GM21390 (cell line): ENCODE measurements at regions not wholly inside any gene's neighbourhood (a gene's known extent, or its start where the extent isn't known, plus 50 kb on each side); places are given as distances from the start of the nearest gene placed in this dataset.

Source experiments
- ATAC-seq: cut with Tn5 transposase; IDR thresholded peaks from one replicate; pipeline ENCODE4 v1.9.1; 2021; ENCODE audit not compliant: unreplicated experiment

DNA sequence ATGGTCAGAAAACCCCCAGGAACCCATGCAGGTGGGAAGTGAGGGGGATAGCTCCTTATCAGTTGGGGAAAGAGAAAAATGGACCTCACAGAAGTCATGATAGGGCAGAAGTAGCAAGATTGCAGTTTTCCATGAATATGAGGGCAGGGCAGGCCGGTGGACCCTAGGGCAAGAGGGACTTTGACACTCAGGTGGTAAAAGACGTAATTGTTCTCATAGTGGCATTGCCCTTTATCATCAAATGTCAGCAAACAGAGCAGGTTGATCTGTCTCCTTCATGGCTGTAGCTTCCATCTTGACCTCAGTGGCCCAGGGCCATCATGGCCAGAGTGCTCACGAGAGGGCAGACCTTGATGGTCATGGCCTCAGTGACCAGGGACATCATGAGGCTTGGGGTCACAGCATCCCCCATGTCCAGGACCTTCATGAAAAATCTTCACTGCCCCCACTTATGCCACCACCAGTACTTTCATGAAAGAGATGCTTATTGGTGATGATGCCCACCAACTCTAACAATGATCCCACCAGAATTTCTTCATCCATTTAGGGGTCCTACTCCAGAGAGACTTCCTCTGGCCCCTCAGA is 127.1 kb downstream of the SNX19 start:
- ATAC-seq: no peak

DNA sequence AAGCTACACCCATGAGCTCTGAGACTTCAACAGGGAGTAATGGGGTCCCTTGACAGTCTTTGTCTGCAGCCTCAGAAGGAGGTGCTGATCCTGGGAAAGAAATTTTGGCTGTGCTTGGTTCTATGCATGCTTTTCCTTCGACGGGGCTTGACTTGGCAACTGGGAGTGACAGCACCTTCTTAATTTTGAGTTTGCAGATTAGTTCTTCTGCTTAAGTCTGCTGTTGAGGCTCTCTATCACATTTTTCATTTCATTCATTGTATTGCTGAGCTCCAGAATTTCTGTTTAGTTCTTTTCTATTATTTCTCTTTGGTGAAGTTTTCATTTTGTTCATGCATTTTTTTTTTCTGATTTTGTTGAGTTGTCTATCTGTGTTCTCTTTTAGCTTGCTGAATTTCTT is 125.6 kb downstream of the SNX19 start:
- ATAC-seq: no peak

DNA sequence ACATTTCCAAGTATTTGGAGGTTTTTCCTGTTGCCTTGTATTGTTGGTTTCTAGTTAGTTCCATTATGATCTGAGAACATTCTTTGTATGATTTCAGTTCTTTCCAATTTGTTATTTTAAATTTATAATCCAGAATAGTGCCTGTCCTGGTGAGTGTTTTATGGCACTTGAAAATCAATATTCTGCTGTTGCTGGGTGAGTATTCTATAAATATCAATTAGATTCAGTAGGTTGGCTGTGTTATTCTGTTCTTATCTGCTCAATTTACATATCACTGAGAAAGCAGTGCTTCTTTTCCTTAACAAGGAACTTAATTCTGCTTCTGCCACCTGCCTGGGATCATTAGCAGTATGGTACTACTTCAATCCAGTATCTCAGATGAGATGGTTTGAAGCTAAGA is 123.5 kb downstream of the SNX19 start:
- ATAC-seq: no peak

DNA sequence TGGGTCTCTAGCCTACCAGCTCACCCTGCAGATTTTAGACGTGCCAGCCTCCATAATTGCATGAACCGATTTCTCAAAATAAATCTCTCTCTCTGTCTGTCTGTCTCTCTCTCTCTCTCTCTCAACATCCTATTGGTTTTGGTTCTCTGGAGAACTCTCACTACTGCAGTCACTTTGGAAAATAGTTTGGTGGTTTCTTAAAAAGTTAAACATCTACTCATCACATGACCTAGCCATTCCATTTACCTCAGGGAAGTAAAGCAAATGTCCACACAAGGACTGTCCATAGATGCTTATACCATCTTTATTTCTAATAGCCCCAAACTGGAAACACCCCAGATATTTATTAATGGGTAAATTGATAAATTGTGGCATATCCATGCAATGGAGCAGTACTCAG is 119.5 kb downstream of the SNX19 start:
- no peak for ATAC-seq

DNA sequence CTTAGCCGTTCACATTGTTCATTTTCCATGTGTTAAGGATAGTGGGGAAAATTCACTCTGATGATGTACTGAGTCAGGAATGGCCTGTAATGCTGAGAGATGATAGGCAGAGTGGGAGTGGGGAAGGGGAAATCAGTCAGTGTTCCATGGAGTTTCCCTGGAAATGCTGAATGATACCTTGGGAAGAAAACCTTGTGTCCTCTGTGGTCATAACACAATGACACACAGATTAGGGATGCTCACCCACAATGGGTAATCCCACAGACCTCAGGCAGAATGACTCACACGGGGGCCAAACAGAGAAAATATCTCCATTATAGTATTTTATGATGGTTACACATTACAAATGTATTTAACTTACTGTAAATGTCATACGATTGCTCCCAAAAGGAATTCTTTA is 118.0 kb downstream of the SNX19 start:
- no peak for ATAC-seq

DNA sequence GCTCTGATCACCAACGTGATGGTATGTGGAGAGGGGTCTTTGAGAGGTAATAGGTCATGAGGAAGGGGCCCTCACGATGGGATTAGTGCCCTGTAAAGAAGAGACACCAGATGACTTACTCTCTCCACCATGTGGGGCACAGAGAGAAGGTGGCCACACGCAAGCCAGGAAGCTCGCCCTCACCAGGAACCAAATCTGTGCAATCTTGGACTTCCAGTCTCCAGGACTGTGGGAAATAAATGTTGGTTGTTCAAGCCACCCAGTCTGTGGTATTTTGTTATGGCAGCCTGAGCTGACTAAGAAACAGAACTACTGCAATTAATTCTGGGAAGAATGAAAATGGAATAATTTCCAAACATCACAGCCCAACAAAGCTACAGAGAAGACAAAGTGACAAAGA is 117.5 kb downstream of the SNX19 start:
- ATAC-seq: no peak

DNA sequence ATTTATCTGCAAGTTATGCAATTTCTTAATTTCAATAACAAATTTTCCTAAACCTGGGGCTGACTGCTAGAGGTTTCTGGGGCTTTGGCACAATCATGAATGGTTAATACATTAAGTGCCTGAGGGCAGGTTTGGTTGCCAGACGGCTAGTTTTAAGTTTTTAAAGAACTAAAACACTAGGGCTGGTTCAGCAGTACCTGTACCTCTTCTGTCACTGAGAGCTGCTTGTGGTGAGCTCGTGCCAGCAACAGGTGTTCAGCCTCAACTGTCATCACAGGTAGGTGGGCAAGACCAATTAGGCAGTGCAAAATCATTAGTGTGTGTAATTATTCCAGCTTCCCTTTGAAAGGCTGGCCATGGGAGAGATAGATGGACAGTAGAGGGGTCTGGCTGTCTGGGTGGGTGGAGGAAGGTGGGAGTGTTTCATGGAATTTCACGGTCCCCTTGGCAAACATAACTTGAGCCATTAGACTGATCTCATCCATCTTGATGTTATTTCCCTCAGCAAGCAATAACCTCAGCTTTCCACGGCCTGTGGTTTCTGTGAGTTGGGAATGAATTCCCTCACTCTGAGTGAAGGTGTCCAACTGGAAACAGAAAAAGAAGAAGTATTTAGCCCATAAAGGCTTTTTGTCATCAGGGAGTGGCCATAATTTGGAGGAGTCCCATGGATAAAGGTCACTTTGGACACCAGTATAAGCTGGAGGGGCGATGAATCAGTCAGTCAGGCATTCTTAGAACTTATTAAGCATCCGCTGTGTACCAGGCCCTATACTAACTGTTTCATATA is 114.8 kb downstream of the SNX19 start:
- no peak for ATAC-seq

DNA sequence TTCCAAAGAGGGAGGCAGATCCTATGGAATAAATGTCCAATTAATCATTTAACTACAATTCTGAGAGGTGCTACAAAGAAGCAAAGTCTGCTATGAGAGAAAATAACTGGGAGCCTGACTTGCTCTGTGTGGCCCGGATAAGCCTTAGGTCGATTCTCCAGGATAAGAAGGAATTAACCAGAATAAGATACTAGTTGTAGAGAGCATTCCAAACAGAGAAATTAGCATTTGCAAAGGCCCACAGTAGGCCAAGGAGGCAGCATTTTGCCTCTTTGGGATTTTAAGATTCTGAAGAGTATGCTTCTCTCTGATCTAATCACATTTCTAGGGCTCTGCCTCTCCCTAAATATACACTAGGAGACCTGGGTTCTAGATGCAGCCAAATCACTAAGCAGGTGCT is 113.7 kb downstream of the SNX19 start:
- no peak for ATAC-seq

DNA sequence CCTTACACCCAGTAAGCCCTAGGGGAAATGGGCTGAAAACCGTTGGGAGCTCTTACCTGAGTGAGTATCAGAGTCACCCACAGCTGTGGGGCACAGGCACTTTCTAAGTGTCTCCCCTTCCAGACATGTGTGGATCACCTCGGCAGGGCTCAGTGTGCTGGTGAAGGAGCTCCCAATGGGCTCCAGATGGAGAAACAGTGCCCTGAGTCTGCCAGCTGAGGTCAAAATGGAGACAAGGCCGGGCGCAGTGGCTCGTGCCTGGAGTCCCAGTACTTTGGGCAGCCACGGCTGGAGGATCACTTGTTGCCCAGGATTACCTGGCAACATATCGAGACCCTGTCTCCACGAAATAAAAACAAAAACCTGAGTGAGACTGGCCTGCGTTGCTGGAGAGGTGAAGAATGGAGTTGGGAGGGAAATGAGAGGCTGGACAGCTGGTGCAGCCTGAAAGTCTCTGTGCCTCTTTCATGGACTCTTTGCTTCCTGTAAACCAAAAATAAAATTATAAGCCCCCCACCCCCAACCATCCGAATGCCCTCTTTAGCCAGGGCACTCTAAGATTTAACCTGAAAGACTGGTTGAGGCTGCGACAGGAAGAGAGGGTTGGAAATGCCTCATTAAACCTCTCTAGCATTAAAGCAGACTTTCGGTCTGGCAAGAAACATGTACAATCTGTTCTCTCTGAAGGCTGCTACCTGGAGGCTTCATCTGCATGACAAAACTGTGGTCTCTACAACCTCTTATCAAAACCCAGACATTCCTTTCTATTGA is 111.8 kb downstream of the SNX19 start:
- ATAC-seq: no peak

DNA sequence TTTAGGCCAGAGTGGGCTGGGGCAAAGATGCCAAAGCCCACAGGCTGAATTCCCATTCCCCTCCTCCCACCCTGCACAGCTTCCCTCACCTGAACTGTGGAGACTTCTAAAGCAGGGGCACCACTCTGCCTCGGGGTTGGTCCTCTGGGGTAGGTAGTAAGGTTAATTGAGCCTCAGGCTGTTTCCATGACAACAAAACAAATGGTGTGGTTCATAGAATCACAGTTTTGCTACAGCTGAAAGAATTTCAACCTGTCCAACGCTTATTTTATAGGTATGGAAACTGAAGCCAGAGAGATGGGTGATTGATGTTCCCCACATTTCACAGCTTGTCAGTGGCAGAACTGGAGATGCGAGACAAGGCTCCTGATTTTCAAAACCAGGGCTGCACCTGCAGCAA is 109.5 kb downstream of the SNX19 start:
- no peak for ATAC-seq

DNA sequence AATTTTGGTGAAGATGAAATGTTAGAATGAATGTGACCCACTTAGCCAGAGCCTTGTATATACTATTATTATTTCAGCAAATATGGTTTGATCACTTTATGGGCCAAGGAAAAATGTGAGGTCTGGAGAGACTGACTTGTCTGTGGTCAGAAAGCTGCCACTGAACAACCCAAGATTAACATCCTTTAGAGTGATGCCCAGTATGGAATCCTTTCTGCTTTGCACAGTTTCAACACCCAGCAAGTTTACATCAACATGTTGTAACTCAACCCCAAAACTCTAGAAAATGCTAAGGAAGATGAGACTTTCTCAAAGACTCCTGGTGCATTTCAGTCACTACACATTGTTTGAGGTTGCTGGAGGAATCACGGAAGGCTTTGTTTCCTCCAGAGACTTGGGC is 107.7 kb downstream of the SNX19 start:
- no peak for ATAC-seq

DNA sequence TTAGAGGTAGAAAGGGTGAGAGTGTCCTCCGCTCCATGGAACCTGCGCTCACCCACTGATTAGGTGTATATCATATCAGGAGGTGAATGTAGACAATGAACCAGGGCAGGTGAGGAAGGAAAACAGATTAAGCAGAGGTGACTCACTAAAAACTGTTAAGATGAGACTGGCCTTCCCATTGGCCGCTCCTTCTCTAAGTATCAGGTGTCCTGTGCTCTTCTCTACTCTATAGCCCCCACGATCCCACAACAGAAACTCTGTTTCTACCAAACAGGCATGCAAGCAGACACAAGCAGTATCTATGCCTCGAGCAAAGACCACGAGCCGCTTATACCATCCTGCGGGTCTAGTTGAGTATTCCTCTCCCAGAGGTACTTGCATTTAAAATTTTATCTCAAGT is 103.1 kb downstream of the SNX19 start:
- ATAC-seq: no peak

DNA sequence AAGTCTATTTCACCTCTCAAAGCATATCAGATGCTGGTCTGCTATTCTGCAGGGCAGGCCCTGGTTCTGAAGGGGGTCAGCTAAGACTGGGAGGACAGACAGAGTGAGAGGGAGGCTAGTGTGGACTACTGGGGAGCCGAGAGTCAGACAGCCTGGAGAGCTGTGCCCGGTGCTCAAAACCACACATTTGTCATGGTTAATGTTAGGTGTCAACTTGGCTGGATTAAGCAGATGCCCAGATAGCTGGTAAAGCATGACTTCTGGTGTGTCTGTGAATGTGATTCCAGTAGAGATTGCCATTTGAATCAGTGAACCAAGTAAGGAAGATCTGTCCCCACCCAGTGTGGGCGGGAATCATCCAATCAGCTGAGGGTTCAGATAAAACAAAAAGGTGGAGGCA is 102.6 kb downstream of the SNX19 start:
- ATAC-seq: no peak

DNA sequence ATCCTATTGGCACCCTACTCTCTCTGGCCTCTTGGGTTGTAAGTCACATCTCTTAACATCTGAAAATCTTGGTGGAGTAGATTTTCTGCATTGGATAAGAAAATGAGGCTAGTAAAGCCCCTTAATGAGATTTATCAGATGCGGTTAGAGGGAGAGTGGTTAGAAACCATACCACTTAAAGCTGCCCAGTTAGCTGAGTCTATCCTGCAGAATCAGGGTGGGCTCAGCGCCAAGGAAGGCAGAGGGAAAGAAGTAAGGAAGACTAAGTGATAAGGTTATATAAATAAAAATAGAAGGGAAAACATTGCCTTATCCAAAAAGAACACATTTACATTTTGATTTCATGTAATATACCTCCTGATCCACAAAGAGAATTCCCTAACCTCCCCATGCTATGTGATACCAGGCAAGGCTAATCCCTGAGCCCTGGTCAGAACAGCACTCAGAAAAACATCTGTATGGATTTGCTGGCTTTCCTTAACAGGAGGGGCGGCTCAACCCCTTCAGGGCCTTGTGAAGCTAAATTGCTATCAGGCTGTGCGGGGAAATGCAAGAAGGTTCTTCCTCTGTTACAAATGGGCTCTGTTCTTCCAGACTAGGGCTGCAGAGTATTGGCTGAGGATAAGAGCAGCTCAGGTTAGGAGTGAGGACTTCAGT is 101.7 kb downstream of the SNX19 start:
- no peak for ATAC-seq

DNA sequence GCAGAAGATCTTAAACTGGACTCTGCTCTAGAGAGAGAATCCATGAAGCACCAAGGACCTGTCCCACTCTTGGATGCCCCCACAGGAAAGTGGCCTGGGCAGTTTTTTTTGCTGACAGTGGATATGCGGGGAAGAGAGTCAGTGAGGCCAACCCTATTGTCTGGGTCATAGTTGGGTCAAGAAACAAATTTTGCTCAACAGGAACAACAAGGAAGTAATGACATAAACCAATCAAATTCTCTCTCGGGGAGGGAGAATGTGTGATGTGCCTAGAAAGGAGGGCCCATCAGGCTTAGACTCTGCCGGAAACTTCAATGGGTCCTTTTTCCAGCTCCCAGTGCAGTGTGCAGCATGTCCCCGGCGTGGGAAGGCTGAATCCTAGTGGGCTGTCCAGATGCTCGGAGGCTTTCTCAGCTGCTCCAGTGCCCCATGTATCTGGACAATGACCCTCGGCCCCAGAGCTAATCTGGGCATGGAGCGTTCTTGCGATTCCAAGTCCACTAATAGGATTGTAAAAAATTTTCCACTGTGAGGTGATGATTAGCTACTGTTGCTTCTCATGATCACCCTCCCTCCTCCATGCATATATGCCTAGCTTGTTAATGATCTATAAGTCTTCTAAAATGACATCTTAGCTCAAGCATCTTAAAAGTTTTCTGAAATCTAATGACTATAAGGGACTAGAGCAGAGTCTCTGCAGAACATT is 101.0 kb downstream of the SNX19 start:
- ATAC-seq: no peak

DNA sequence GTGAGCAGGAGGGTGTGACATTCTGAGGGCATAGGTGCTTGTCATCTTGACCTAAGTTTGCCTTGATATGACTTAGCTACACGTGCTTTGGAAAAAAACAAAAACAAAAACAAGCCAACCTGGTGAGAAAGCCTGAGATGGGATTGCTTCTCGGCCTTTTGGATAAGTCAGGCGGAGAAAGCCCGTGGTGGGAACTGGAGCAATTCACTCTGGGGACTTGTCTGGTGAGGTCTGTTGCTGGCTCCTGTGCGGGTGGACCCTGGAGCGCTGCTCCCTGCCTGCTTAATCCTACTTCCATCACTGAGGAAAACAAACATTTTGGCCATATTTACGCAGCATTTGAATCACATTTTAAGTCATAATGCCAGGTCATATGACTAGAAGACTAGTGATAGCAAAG is 100.3 kb downstream of the SNX19 start:
- no peak for ATAC-seq

DNA sequence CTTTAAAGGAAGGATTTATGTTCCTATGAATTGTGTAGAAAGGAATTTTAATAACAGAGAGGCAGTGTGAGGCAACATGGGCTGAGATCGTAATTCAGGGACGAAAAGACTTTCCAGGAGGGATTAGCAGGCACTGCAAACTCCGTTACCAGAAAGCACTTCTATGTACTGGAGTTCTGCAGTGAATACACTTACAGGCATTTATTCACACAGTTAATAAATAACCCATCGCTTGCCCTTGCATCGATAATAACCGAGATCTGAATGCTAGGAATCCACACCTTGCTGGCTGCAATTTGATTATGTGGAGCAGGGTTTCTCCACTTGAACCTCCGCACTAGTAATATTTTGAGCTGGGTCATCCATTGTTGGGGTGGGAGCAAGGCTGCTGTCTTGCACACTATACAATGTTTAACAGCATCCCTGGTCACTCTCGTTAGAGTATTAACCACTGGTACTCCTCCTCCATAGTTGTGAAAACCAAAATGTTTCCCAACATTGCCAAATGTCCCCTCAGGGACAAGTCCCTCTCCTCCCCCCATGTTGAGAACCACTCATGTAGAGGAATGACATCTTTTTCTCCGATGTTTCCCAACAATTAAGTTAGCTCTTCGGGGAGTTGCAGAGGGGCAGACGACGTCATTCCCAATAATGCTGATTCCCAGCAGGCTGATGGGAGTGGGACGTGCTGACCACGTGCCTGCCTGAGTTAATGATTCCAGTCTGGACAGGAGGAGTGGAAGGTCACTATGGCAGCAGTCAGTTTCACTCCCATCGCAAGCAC is 99.5 kb downstream of the SNX19 start:
- no peak for ATAC-seq

DNA sequence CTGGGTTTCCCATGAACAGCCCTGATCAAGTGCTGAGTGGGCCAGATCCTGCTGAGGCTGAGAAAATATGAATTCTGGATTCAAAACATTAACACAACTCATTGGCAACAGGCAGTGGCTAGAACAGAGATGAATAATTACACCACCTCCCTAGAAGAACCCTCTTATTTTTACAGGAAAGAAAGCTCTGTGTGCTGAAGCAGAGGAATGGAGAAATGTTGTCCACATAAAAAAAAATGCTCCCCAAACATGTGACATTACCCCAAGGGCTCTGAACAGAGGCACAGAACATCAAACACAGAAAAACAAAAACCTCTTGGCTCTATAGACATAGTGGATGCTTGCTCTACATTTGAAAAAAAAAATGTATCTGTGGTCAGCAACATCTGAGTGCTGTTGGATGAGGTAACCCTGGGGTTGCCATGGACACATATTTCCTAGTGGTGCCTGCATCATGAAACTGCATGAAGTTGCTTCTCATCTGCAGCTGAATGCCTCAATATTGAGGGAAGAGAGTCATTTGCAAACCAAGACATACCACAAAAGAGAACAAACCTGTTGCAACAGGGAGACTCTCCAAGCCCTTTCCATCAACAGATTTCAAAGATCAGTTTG is 98.8 kb downstream of the SNX19 start:
- ATAC-seq: no peak

DNA sequence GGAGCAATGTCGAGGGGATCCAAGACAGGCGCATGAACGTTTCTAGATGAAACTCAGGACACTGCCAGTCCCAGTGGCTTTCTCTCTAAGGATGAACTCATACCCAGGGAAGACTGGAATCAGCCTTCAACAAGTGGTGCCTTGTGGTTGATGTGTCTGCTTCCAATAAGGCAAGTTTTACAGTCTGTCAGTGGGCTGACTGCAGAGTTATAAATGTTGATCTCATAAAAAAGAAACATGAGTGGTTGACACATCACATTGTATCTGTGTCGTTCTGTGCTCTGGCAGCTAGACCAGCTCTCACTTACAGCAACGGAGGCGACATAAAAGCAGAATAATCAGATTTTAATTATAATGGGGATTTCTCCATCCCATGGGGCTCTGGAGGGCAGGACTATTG is 96.7 kb downstream of the SNX19 start:
- no peak for ATAC-seq
